C4-2B (cell line): ENCODE measurements at regions not wholly inside any gene's neighbourhood (a gene's known extent, or its start where the extent isn't known, plus 50 kb on each side); places are given as distances from the start of the nearest gene placed in this dataset.
"Not testable (repeated sequence)": the region's sequence is repeated elsewhere in the genome, so short reads cannot be mapped to it uniquely, and the experiment has no call there.

Experiments
- H3K27ac ChIP-seq: fragments of 450-650 bp; 2 replicates; pipeline ENCODE4 v1.5.1; 2017
- CTCF ChIP-seq: fragments of 450-650 bp; conservative IDR thresholded peaks from 2 replicates; pipeline ENCODE4 v1.5.1; 2017; ENCODE audit warnings: mild to moderate bottlenecking
- ZFX ChIP-seq: fragments of 450-650 bp; IDR thresholded peaks from 2 replicates; pipeline ENCODE4 v1.6.1; 2017

GRCh38 chr3:87109465-87109864 lies 117.6 kb upstream of the CHMP2B start:
- no peak overlapping the region for H3K27ac ChIP-seq

GRCh38 chr3:87101861-87102625 lies 111.1 kb upstream of the VGLL3 start:
- H3K27ac ChIP-seq = no peak overlapping the region
- TF ChIP-seq ZFX (no peak), CTCF (no peak)

More at GRCh38 chr3:87109465-87109864, 117.6 kb upstream of the CHMP2B start:
- TF ChIP-seq ZFX = no peak
- no peak for TF ChIP-seq CTCF

GRCh38 chr3:87097733-87098132 lies 106.8 kb upstream of the VGLL3 start:
- H3K27ac ChIP-seq = not testable (repeated sequence)

DNA sequence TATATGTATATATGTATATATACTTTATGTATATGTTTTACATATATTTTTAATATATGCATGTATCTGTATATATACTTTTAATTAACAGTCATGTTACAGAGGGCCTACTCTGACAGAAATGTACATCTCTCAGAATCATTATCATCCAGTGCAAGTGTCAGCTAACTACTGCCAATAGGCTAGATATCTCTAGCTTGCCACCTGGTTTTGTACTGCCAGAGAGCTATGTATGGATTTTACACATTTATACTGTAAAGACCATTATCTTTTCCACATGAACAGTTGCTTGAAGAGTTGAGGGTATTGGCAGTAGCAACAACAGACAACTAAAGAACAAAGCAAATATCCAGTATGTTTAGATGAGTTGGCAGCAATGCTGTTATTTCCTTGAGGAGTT lies 99.7 kb upstream of the VGLL3 start:
- TF ChIP-seq ZFX (no peak), CTCF (no peak)
- H3K27ac ChIP-seq = no peak overlapping the region

DNA sequence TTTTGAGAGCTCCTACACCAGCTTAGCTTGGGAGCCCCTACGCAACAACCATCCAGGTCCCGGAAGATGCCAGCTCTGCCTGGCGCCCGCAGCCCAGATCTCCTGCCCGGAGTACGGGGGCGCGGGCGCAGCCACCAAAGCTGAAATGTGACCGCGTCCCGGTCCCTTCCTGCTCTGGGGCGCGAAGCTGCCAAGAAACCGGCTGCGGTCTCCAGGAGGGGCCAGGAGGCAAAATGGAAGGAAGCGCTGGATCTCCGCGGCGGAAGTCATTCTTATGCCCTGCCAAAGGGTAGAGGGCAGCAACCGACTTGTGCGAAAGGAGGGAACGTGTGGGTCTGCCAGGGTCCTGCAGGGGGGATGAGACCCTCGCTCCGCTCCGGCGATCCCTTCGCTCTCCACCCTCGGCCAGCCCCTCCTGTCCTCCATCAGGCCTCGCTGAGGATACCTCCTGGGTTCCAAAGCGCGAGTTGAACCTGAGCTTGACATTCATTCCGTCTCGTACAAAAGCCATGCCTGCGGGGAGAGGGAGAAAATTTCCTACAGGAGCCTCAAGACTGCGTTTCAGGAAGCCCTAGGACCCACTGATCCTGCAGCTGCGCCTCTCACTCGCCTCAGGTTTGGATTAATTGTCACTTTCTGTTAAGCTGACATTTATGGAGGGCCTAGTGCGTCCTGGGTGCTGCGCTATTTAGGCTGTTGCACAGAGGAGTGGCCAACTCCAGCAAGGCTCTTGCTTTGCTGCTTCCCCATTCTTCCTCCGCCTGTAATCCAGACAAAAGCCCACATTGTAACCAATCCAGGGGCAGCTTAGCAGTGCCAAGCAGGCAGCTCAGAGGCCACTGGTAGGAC lies 98.3 kb upstream of the VGLL3 start:
- H3K27ac ChIP-seq = no peak overlapping the region
- TF ChIP-seq ZFX (no peak), CTCF (no peak)

- H3K27ac ChIP-seq = no peak overlapping the region
- TF ChIP-seq ZFX (no peak), CTCF (no peak)
Measured at GRCh38 chr3:87088430-87088992, 97.6 kb upstream of the VGLL3 start.

GRCh38 chr3:87084868-87085267 lies 93.9 kb upstream of the VGLL3 start:
- no peak overlapping the region for H3K27ac ChIP-seq
- no peak for TF ChIP-seq ZFX
- TF ChIP-seq CTCF = no peak
